ENCODE measurements at regions not wholly inside any gene's neighbourhood (a gene's known extent, or its start where the extent isn't known, plus 50 kb on each side); places are given as distances from the start of the nearest gene placed in this dataset.

DNA sequence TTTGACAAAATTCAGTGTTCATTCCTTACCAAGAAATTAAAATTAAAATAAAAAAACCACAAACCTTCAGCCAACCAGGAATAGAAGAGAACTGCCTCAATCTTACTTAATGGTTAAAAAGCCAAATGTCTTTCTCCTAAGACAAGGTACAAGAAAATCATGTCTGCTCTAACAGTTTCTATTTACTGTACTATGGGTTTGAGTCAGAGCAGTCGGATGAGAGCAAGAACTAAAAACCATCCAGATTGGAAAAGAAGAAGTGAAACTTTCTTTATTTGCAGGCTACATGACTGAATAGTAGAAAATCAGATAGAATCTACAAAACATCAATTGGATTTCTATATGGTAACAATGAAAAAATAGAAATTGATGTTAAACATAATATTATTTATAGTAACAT, 555.5 kb upstream of the TNP1 start (continued):
- TF ChIP-seq, protein P1, sequence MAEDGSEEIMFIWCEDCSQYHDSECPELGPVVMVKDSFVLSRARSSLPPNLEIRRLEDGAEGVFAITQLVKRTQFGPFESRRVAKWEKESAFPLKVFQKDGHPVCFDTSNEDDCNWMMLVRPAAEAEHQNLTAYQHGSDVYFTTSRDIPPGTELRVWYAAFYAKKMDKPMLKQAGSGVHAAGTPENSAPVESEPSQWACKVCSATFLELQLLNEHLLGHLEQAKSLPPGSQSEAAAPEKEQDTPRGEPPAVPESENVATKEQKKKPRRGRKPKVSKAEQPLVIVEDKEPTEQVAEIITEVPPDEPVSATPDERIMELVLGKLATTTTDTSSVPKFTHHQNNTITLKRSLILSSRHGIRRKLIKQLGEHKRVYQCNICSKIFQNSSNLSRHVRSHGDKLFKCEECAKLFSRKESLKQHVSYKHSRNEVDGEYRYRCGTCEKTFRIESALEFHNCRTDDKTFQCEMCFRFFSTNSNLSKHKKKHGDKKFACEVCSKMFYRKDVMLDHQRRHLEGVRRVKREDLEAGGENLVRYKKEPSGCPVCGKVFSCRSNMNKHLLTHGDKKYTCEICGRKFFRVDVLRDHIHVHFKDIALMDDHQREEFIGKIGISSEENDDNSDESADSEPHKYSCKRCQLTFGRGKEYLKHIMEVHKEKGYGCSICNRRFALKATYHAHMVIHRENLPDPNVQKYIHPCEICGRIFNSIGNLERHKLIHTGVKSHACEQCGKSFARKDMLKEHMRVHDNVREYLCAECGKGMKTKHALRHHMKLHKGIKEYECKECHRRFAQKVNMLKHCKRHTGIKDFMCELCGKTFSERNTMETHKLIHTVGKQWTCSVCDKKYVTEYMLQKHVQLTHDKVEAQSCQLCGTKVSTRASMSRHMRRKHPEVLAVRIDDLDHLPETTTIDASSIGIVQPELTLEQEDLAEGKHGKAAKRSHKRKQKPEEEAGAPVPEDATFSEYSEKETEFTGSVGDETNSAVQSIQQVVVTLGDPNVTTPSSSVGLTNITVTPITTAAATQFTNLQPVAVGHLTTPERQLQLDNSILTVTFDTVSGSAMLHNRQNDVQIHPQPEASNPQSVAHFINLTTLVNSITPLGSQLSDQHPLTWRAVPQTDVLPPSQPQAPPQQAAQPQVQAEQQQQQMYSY (CRISPR knock-in tag; IDR thresholded peaks at IDR 0.05), result no peak
- TF ChIP-seq MEF2A (IDR thresholded peaks at IDR 0.05; ENCODE audit: insufficient read depth, low read depth, low read length), result peak; percentile 85; the same call in 1 of the 2 replicates
- TF ChIP-seq, protein P2, sequence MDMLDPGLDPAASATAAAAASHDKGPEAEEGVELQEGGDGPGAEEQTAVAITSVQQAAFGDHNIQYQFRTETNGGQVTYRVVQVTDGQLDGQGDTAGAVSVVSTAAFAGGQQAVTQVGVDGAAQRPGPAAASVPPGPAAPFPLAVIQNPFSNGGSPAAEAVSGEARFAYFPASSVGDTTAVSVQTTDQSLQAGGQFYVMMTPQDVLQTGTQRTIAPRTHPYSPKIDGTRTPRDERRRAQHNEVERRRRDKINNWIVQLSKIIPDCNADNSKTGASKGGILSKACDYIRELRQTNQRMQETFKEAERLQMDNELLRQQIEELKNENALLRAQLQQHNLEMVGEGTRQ (IDR thresholded peaks at IDR 0.05; ENCODE audit: borderline replicate concordance, low read depth, low read length), result no peak
- no peak for TF ChIP-seq FOS (IDR thresholded peaks at IDR 0.05; ENCODE audit: borderline replicate concordance, extremely low read depth, insufficient read length)
- TF ChIP-seq STAT1 (conservative IDR thresholded peaks at IDR 0.05), result no peak
- no peak for TF ChIP-seq LARP7 (IDR thresholded peaks at IDR 0.05)
- no peak for TF ChIP-seq ZNF207 (IDR thresholded peaks at IDR 0.05; ENCODE audit: borderline replicate concordance)
- no peak for TF ChIP-seq PML (IDR thresholded peaks at IDR 0.05; ENCODE audit: low read length)
- TF ChIP-seq POLR2AphosphoS5 (IDR thresholded peaks at IDR 0.05; ENCODE audit: low read length), result no peak
- TF ChIP-seq SMAD5 (IDR thresholded peaks at IDR 0.05; ENCODE audit: low read depth), result no peak
- TF ChIP-seq SMAD1 (IDR thresholded peaks at IDR 0.05; ENCODE audit: low read depth, partially characterized antibody), result no peak
- no peak for TF ChIP-seq NRF1 (conservative IDR thresholded peaks at IDR 0.05; ENCODE audit: low read depth, low read length)
- TF ChIP-seq PAX5 (IDR thresholded peaks at IDR 0.05; ENCODE audit: borderline replicate concordance, low read depth, low read length), result no peak
- TF ChIP-seq, protein P3, sequence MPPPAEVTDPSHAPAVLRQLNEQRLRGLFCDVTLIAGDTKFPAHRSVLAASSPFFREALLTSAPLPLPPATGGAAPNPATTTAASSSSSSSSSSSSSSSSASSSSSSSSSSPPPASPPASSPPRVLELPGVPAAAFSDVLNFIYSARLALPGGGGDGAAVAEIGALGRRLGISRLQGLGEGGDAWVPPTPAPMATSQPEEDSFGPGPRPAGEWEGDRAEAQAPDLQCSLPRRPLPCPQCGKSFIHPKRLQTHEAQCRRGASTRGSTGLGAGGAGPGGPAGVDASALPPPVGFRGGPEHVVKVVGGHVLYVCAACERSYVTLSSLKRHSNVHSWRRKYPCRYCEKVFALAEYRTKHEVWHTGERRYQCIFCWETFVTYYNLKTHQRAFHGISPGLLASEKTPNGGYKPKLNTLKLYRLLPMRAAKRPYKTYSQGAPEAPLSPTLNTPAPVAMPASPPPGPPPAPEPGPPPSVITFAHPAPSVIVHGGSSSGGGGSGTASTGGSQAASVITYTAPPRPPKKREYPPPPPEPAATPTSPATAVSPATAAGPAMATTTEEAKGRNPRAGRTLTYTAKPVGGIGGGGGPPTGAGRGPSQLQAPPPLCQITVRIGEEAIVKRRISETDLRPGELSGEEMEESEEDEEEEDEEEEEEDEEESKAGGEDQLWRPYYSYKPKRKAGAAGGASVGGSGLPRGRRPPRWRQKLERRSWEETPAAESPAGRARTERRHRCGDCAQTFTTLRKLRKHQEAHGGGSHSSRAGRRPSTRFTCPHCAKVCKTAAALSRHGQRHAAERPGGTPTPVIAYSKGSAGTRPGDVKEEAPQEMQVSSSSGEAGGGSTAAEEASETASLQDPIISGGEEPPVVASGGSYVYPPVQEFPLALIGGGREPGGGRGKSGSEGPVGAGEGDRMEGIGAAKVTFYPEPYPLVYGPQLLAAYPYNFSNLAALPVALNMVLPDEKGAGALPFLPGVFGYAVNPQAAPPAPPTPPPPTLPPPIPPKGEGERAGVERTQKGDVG (CRISPR knock-in tag; IDR thresholded peaks at IDR 0.05), result no peak
- no peak for TF ChIP-seq NR2C2 (IDR thresholded peaks at IDR 0.05; ENCODE audit: borderline replicate concordance, control insufficient read depth, insufficient read length, low read depth)
- TF ChIP-seq, protein P4, sequence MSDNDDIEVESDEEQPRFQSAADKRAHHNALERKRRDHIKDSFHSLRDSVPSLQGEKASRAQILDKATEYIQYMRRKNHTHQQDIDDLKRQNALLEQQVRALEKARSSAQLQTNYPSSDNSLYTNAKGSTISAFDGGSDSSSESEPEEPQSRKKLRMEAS (IDR thresholded peaks at IDR 0.05; ENCODE audit: low read depth, low read length), result no peak
- TF ChIP-seq ESRRA (IDR thresholded peaks at IDR 0.05; ENCODE audit: low read length), result no peak
- no peak for TF ChIP-seq RFX5 (IDR thresholded peaks at IDR 0.05; ENCODE audit: low read depth, low read length)
- TF ChIP-seq, protein P5, sequence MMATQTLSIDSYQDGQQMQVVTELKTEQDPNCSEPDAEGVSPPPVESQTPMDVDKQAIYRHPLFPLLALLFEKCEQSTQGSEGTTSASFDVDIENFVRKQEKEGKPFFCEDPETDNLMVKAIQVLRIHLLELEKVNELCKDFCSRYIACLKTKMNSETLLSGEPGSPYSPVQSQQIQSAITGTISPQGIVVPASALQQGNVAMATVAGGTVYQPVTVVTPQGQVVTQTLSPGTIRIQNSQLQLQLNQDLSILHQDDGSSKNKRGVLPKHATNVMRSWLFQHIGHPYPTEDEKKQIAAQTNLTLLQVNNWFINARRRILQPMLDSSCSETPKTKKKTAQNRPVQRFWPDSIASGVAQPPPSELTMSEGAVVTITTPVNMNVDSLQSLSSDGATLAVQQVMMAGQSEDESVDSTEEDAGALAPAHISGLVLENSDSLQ (IDR thresholded peaks at IDR 0.05), result no peak
- no peak for TF ChIP-seq NFYB (IDR thresholded peaks at IDR 0.05; ENCODE audit: insufficient read depth, low read depth, low read length)
- peak; percentile 55; the same call in 1 of the 2 replicates for TF ChIP-seq BCL11A (IDR thresholded peaks at IDR 0.05; ENCODE audit: low read depth, low read length)

All from GM12878 (cell line).